Right cardiac atrium (tissue), 5 donors: ENCODE measurements at regions not wholly inside any gene's neighbourhood (a gene's known extent, or its start where the extent isn't known, plus 50 kb on each side); places are given as distances from the start of the nearest gene placed in this dataset.

ENCODE experiments used
- ATAC-seq, 2 donors: fragments of 200-7000 bp; cut with Tn5 transposase; one replicate each; pipeline versions ENCODE4 v1.8.0 to v1.9.1; 2020; ENCODE audit warnings: moderate library complexity in 2 of 2, mild to moderate bottlenecking in 1 of 2
- DNase-seq, 3 donors: peaks; one replicate each; pipeline ENCODE4 v3.0.0-alpha.2; 2020
- H3K27ac ChIP-seq: one replicate; pipeline ENCODE4 v1.5.1; 2013; ENCODE audit warnings: mild to moderate bottlenecking, low read length, control low read depth, moderate library complexity
- H3K27me3 ChIP-seq: one replicate; pipeline ENCODE4 v1.6.1; 2013; ENCODE audit not compliant: control insufficient read depth, insufficient read depth
- H3K4me1 ChIP-seq: one replicate; pipeline ENCODE4 v1.6.1; 2013; ENCODE audit warnings: low read length; ENCODE audit not compliant: control insufficient read depth, insufficient read depth
- H3K4me3 ChIP-seq: one replicate; pipeline ENCODE4 v1.5.1; 2013; ENCODE audit warnings: low read length, control low read depth
- H3K9me3 ChIP-seq: one replicate; pipeline ENCODE4 v1.6.1; 2013; ENCODE audit warnings: low read length; ENCODE audit not compliant: control insufficient read depth
- WGBS: extraction: QIAGEN DNeasy Blood & Tissue Kit; methylation state at CpG from one replicate; pipeline ENCODE4 v1.1.7; 2013; 5-methylcytosine and 5-hydroxymethylcytosine counted together
- intact Hi-C, 4 donors: fragments of 100-400 bp; cut with DNase I; formaldehyde crosslinking; loops; one replicate each; pipeline versions ENCODE4 v1.11.0 to v1.14.0; 2022 to 2023
- donor health status: healthy with polysubstance abuse.
- donor health status: DM: no; HTN: yes; CAD: no.
- donor health status: DM: no; HTN: no; CAD: no.
- donor health status: DM: no; HTN: yes; CAD: no; lungs with severe emphysema.
- donor health status: DM: yes; HTN: yes; CAD: no.

GRCh38 chr2:44825702-44826101, 115.8 kb upstream of the SIX3 start:
- WGBS: 48% methylated on average over 5 of the region's 5 CpGs
- intact Hi-C loops: no loop called here
- Histone ChIP-seq H3K27me3 (no peaks in the 10 kb centered on the region), H3K27ac (no peak overlapping the region), H3K4me3 (no peak overlapping the region), H3K9me3 (no peaks in the 10 kb centered on the region), H3K4me1 (no peaks in the 10 kb centered on the region)
- DNase-seq (no peak), ATAC-seq (no peak)

GRCh38 chr2:44826601-44827000, 114.9 kb upstream of the SIX3 start:
- no peaks in the 10 kb centered on the region for H3K27me3 ChIP-seq
- DNase-seq: no peak
- WGBS: 73% methylated on average over 3 of the region's 3 CpGs
- H3K27ac ChIP-seq: no peak overlapping the region
- no peaks in the 10 kb centered on the region for H3K9me3 ChIP-seq
- intact Hi-C loops: no loop called here
- H3K4me3 ChIP-seq: no peak overlapping the region
- no peak for ATAC-seq
- no peaks in the 10 kb centered on the region for H3K4me1 ChIP-seq

- no peak for DNase-seq
- Histone ChIP-seq H3K27ac (no peak overlapping the region), H3K9me3 (no peaks in the 10 kb centered on the region), H3K4me1 (no peaks in the 10 kb centered on the region), H3K27me3 (no peaks in the 10 kb centered on the region), H3K4me3 (no peak overlapping the region)
- intact Hi-C loops: no loop called here
- no peak for ATAC-seq
- WGBS: 88% methylated on average over 7 of the region's 7 CpGs
Measured at GRCh38 chr2:44829771-44830170, 111.7 kb upstream of the SIX3 start.

GRCh38 chr2:44833171-44834069, 108.1 kb upstream of the SIX3 start:
- ATAC-seq: no peak
- intact Hi-C loops: loop anchor here in 1 of 4 donors (1.0 kb wide), 1 partner anchor 21 kb away; no protein-coding TSS in a partner anchor
- DNase-seq: no peak
- no peak overlapping the region for H3K27ac ChIP-seq
- 78% methylated on average over 6 of the region's 6 CpGs for WGBS
- H3K4me1 ChIP-seq: no peaks in the 10 kb centered on the region
- no peaks in the 10 kb centered on the region for H3K27me3 ChIP-seq
- no peaks in the 10 kb centered on the region for H3K9me3 ChIP-seq
- H3K4me3 ChIP-seq: no peak overlapping the region

GRCh38 chr2:44834656-44835055, 106.8 kb upstream of the SIX3 start:
- intact Hi-C loops: loop anchor here in 1 of 4 donors (1.0 kb wide), 1 partner anchor 22 kb away; no protein-coding TSS in a partner anchor
- Histone ChIP-seq H3K4me1 (no peaks in the 10 kb centered on the region), H3K9me3 (no peaks in the 10 kb centered on the region), H3K4me3 (no peak overlapping the region), H3K27ac (no peak overlapping the region), H3K27me3 (no peaks in the 10 kb centered on the region)
- ATAC-seq: no peak
- DNase-seq: no peak
- WGBS: 78% methylated on average over 1 of the region's 1 CpG

- intact Hi-C loops: no loop called here
- H3K27me3 ChIP-seq: no peaks in the 10 kb centered on the region
- no peaks in the 10 kb centered on the region for H3K9me3 ChIP-seq
- no peak overlapping the region for H3K4me3 ChIP-seq
- no peak overlapping the region for H3K27ac ChIP-seq
- H3K4me1 ChIP-seq: no peaks in the 10 kb centered on the region
- DNase-seq: no peak
- 68% methylated on average over 8 of the region's 8 CpGs for WGBS
- ATAC-seq: no peak
Measured at GRCh38 chr2:44836174-44836573, 105.3 kb upstream of the SIX3 start.

GRCh38 chr2:44836916-44837315, 104.6 kb upstream of the SIX3 start:
- Histone ChIP-seq H3K27ac (no peak overlapping the region), H3K4me3 (no peak overlapping the region), H3K4me1 (no peaks in the 10 kb centered on the region), H3K27me3 (no peaks in the 10 kb centered on the region), H3K9me3 (no peaks in the 10 kb centered on the region)
- DNase-seq: no peak
- ATAC-seq: no peak
- 90% methylated on average over 1 of the region's 1 CpG for WGBS
- intact Hi-C loops: no loop called here

- DNase-seq (no peak), ATAC-seq (no peak)
- no peaks in the 10 kb centered on the region for H3K27me3 ChIP-seq
- no peak overlapping the region for H3K4me3 ChIP-seq
- H3K27ac ChIP-seq: no peak overlapping the region
- intact Hi-C loops: no loop called here
- H3K4me1 ChIP-seq: no peaks in the 10 kb centered on the region
- H3K9me3 ChIP-seq: no peaks in the 10 kb centered on the region
- 90% methylated on average over 13 of the region's 13 CpGs for WGBS
Measured at GRCh38 chr2:44838116-44838790, 103.2 kb upstream of the SIX3 start.

- no peaks in the 10 kb centered on the region for H3K4me1 ChIP-seq
- no peak overlapping the region for H3K4me3 ChIP-seq
- DNase-seq: no peak
- intact Hi-C loops: no loop called here
- no peak for ATAC-seq
- 78% methylated on average over 5 of the region's 5 CpGs for WGBS
- H3K27ac ChIP-seq: no peak overlapping the region
- H3K27me3 ChIP-seq: no peaks in the 10 kb centered on the region
- no peaks in the 10 kb centered on the region for H3K9me3 ChIP-seq
Measured at GRCh38 chr2:44839370-44839769, 102.1 kb upstream of the SIX3 start.

- WGBS: 44% methylated on average over 10 of the region's 10 CpGs
- no peak for ATAC-seq
- no peak overlapping the region for H3K4me3 ChIP-seq
- H3K27me3 ChIP-seq: no peaks in the 10 kb centered on the region
- no peaks in the 10 kb centered on the region for H3K4me1 ChIP-seq
- no peaks in the 10 kb centered on the region for H3K9me3 ChIP-seq
- intact Hi-C loops: no loop called here
- no peak for DNase-seq
- no peak overlapping the region for H3K27ac ChIP-seq
Measured at GRCh38 chr2:44839771-44840502, 101.6 kb upstream of the SIX3 start.

GRCh38 chr2:44840503-44840850, 101.0 kb upstream of the SIX3 start:
- intact Hi-C loops: no loop called here

More at GRCh38 chr2:44840503-44840850, 101.0 kb upstream of the SIX3 start:
- 63% methylated on average over 1 of the region's 1 CpG for WGBS
- H3K27me3 ChIP-seq: no peaks in the 10 kb centered on the region
- H3K4me3 ChIP-seq: no peak overlapping the region
- no peaks in the 10 kb centered on the region for H3K4me1 ChIP-seq
- H3K9me3 ChIP-seq: no peaks in the 10 kb centered on the region
- H3K27ac ChIP-seq: no peak overlapping the region
- ATAC-seq (no peak), DNase-seq (no peak)
